IMR-90 (cell line): ENCODE measurements at regions not wholly inside any gene's neighbourhood (a gene's known extent, or its start where the extent isn't known, plus 50 kb on each side); places are given as distances from the start of the nearest gene placed in this dataset.

Source experiments
- BHLHE40 ChIP-seq: fragments of 150-350 bp; IDR thresholded peaks from 2 replicates; pipeline ENCODE4 v1.6.1; 2016; ENCODE audit warnings: mild to moderate bottlenecking, low read depth, low read length
- CEBPB ChIP-seq: IDR thresholded peaks from 2 replicates; pipeline ENCODE4 v1.6.1; 2012; ENCODE audit warnings: low read depth, low read length, improper control_type of control experiment
- CHD1 ChIP-seq: IDR thresholded peaks from 2 replicates; pipeline ENCODE4 v1.6.1; 2012; ENCODE audit warnings: low read depth, low read length, improper control_type of control experiment
- CTCF ChIP-seq: conservative IDR thresholded peaks from 2 replicates; pipeline ENCODE4 v1.5.1; 2012; ENCODE audit warnings: mild to moderate bottlenecking, low read depth, low read length, improper control_type of control experiment
- ELK1 ChIP-seq: fragments of 150-350 bp; IDR thresholded peaks from 2 replicates; pipeline ENCODE4 v1.6.1; 2016; ENCODE audit warnings: low read depth, mild to moderate bottlenecking, low read length, moderate library complexity, borderline replicate concordance
- FOS ChIP-seq: fragments of 150-350 bp; IDR thresholded peaks from 2 replicates; pipeline ENCODE4 v1.6.1; 2016; ENCODE audit warnings: low read depth, low read length
- MAZ ChIP-seq: IDR thresholded peaks from 2 replicates; pipeline ENCODE4 v1.6.1; 2012; ENCODE audit warnings: low read depth, mild to moderate bottlenecking, low read length, improper control_type of control experiment, moderate library complexity, borderline replicate concordance
- MXI1 ChIP-seq: IDR thresholded peaks from 2 replicates; pipeline ENCODE4 v1.6.1; 2012; ENCODE audit warnings: low read depth, mild to moderate bottlenecking, low read length, moderate library complexity, borderline replicate concordance
- NFE2L2 ChIP-seq: fragments of 150-350 bp; IDR thresholded peaks from 2 replicates; pipeline ENCODE4 v1.6.1; 2016; ENCODE audit warnings: low read depth, mild to moderate bottlenecking, low read length
- POLR2A ChIP-seq: IDR thresholded peaks from 2 replicates; pipeline ENCODE4 v1.6.1; 2012; ENCODE audit warnings: mild to moderate bottlenecking, low read depth, low read length
- RAD21 ChIP-seq: IDR thresholded peaks from 2 replicates; pipeline ENCODE4 v1.6.1; 2012; ENCODE audit warnings: low read length, improper control_type of control experiment
- RCOR1 ChIP-seq: IDR thresholded peaks from 2 replicates; pipeline ENCODE4 v1.6.1; 2012; ENCODE audit warnings: mild to moderate bottlenecking, low read length, improper control_type of control experiment; ENCODE audit not compliant: insufficient replicate concordance
- RFX5 ChIP-seq: IDR thresholded peaks from 2 replicates; pipeline ENCODE4 v1.8.0; 2012; ENCODE audit warnings: low read depth, mild to moderate bottlenecking, low read length, moderate library complexity

DNA sequence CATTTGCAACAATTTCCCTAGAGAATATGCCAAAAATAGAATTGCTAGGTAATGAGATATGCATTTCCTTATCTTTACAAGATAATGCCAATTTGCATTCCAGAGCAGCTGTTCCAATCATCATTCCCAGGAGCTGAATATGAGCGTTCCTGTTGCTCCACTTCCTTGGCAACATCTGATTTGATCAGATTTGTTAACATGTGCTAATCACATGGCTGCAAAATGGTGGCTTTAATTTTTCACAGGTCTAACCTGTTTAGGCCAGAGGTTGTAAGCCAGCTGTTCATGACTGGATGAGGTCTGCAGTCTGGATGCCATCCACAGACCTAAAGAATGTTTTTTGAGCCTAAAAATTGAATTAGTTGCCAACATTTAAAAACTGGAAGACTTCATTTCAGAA lies 220.7 kb upstream of the IL12B start:
- no peak for TF ChIP-seq CTCF
- no peak for TF ChIP-seq POLR2A
- no peak for TF ChIP-seq BHLHE40
- TF ChIP-seq CEBPB: no peak
- no peak for TF ChIP-seq MXI1
- TF ChIP-seq RAD21: no peak
- TF ChIP-seq MAZ: no peak
- TF ChIP-seq RCOR1: no peak
- TF ChIP-seq FOS: no peak
- no peak for TF ChIP-seq ELK1
- TF ChIP-seq CHD1: no peak
- TF ChIP-seq NFE2L2: no peak
- no peak for TF ChIP-seq RFX5
